SK-N-SH treated with all-trans-retinoic acid at 6 μM for 48 hours (cell line): ENCODE measurements at regions not wholly inside any gene's neighbourhood (a gene's known extent, or its start where the extent isn't known, plus 50 kb on each side); places are given as distances from the start of the nearest gene placed in this dataset.

Source experiments
- ISL1 ChIP-seq: fragments of 250-450 bp; sonication (Bioruptor Pico); IDR thresholded peaks from 2 replicates; pipeline ENCODE4 v2.1.2; 2022; ENCODE audit warnings: mild to moderate bottlenecking, moderate library complexity
- TF ChIP-seq, protein P1 (sequence below): fragments of 250-450 bp; sonication (Bioruptor Pico); IDR thresholded peaks from 2 replicates; pipeline ENCODE4 v1.5.1; 2020; ENCODE audit warnings: low read depth, mild to moderate bottlenecking, moderate library complexity

DNA sequence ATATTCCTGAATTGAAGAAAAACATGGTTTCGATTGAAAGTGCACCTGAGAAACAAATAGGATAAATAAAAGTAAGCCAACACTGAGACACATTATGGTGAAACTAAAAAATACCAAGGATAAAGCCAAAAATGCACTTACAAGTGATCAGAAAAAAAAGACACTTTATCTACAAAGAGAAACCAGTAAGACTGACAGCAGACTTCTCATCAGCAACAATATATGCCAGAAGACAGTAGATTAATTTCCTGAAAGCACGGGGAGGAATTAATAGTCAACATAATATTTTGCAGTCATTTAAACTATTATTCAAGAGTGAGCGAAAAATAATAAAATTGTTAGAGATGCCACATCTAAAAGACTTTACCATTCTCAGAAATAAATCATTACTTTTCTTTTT, 172.7 kb upstream of the MAST4 start:
- no peak for TF ChIP-seq ISL1 (CRISPR knock-in tag)
- TF ChIP-seq, protein P1, sequence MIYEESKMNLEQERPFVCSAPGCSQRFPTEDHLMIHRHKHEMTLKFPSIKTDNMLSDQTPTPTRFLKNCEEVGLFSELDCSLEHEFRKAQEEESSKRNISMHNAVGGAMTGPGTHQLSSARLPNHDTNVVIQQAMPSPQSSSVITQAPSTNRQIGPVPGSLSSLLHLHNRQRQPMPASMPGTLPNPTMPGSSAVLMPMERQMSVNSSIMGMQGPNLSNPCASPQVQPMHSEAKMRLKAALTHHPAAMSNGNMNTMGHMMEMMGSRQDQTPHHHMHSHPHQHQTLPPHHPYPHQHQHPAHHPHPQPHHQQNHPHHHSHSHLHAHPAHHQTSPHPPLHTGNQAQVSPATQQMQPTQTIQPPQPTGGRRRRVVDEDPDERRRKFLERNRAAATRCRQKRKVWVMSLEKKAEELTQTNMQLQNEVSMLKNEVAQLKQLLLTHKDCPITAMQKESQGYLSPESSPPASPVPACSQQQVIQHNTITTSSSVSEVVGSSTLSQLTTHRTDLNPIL (CRISPR knock-in tag) = no peak
